Ectodermal cell (in vitro differentiated cells): ENCODE measurements at regions not wholly inside any gene's neighbourhood (a gene's known extent, or its start where the extent isn't known, plus 50 kb on each side); places are given as distances from the start of the nearest gene placed in this dataset.
"Not testable (repeated sequence)": the region's sequence is repeated elsewhere in the genome, so short reads cannot be mapped to it uniquely, and the experiment has no call there.

Source experiments
- H3K27ac ChIP-seq: 2 replicates; pipeline ENCODE4 v1.7.0; 2013; ENCODE audit warnings: mild to moderate bottlenecking, low read depth, low read length; ENCODE audit not compliant: insufficient read depth, poor library complexity, severe bottlenecking
- H3K27me3 ChIP-seq: 2 replicates; pipeline ENCODE4 v1.7.0; 2013; ENCODE audit warnings: mild to moderate bottlenecking, low read length; ENCODE audit not compliant: insufficient read depth, control insufficient read depth, poor library complexity, severe bottlenecking
- H3K36me3 ChIP-seq: one replicate; pipeline ENCODE4 v1.7.0; 2013; ENCODE audit warnings: low read length; ENCODE audit not compliant: control insufficient read depth, insufficient read depth
- H3K4me1 ChIP-seq: one replicate; pipeline ENCODE4 v1.7.0; 2013; ENCODE audit warnings: low read length; ENCODE audit not compliant: control insufficient read depth, insufficient read depth
- H3K4me3 ChIP-seq: 2 replicates; pipeline ENCODE4 v1.7.0; 2013; ENCODE audit warnings: low read depth, low read length, control low read depth; ENCODE audit not compliant: insufficient read depth
- H3K9me3 ChIP-seq: 2 replicates; pipeline ENCODE4 v1.7.0; 2013; ENCODE audit warnings: mild to moderate bottlenecking, low read length, moderate library complexity; ENCODE audit not compliant: control insufficient read depth
- WGBS, 2 experiments: methylation state at CpG; one replicate each; pipeline ENCODE4 v1.1.7; 2013; ENCODE audit warnings: missing lambda C conversion rate in 2 of 2; 5-methylcytosine and 5-hydroxymethylcytosine counted together

DNA sequence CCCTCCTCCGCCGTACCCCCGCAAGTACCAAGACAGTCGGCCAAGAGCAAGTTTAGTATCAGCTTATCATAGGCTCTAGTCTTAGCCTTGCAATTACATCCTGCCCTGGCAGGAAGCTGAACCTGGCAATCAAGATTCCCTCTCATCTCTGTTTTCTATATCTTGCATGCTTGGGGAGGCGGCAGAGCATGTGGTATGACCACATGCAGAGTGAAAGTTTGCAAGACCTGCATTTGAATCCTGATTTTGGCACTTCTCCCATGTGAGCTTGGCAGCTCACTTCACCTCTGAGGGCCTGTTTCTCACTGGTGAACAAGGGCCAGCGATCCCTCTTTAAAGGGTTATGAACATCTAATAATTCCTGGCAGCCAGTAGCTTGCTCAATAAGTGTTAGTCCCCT is 106.1 kb upstream of the FRMD4B start:
- no peak overlapping the region for H3K27ac ChIP-seq
- H3K4me1 ChIP-seq: peaks cover 10% of the 10 kb centered on the region
- H3K36me3 ChIP-seq: no peaks in the 10 kb centered on the region
- no peaks in the 10 kb centered on the region for H3K9me3 ChIP-seq
- no peak overlapping the region for H3K4me3 ChIP-seq
- WGBS, 2 experiments: 85 to 89% methylated on average over 6 of the region's 6 CpGs
- no peaks in the 10 kb centered on the region for H3K27me3 ChIP-seq

DNA sequence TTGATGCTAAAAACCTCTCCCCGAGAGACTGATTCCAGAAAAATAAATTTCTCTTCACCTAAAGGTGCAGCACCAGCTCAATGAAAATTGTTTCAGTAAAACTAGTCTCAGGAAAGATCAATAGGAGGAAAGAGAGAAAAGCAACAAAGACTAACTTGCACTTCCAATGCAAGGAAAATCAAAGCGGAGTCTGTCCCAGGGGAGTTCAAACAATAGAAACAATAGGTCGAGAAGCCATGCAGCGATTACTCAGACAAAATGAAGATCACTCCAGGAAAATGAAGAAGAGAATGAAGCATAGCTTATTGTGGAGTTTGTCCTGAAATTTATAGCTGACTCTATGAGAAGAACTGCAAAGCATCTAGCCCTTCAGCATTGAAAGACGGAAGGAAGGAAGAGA is 105.1 kb upstream of the FRMD4B start:
- no peaks in the 10 kb centered on the region for H3K27me3 ChIP-seq
- no peaks in the 10 kb centered on the region for H3K9me3 ChIP-seq
- 41 to 51% methylated on average over 4 to 5 of the region's 5 CpGs for WGBS, 2 experiments
- H3K4me1 ChIP-seq: peaks cover 10% of the 10 kb centered on the region
- no peaks in the 10 kb centered on the region for H3K36me3 ChIP-seq
- H3K4me3 ChIP-seq: no peak overlapping the region
- H3K27ac ChIP-seq: no peak overlapping the region

DNA sequence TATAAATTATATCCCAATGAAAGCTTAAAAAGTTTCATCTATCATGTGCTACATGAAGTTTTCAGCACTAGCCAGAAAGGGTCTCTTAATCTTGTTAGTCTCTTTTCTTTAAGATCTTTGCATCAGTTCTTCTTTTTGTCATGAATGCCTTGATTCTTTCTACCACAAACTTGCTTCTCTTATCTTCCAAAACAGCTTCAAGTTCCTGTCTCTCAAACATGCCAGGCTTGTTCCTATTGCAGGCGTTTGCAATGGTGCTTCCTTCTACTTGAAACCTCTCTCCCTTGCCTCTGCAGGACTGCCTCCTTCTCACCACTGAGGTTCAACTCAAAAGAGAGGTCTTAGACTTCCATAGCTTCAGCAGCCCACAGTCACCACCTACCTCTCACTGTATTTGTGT is 104.3 kb upstream of the FRMD4B start:
- Histone ChIP-seq H3K9me3 (no peaks in the 10 kb centered on the region), H3K4me1 (peaks cover 10% of the 10 kb centered on the region), H3K27me3 (no peaks in the 10 kb centered on the region), H3K27ac (no peak overlapping the region), H3K4me3 (no peak overlapping the region), H3K36me3 (no peaks in the 10 kb centered on the region)
- 68 to 70% methylated on average over 1 of the region's 1 CpG for WGBS, 2 experiments

DNA sequence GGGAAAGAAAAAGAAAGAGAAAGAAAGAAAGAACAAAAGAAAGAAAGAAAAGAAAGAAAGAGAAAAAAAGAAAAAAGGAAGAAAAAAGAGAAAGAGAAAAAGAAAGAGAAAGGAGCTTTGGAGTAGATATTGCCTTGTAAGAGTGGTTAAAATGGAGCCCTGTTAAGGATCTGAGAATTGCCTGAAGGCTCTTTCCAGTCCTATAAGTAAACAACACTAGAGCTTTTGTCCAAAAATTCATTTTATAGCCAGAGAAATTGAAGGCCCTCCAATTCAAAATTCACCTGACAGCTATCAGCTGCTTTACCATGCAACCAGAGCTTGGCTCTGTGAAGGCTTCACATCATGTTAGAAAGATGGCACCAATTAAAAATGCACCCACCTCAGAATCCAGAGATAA is 102.1 kb upstream of the FRMD4B start:
- no peaks in the 10 kb centered on the region for H3K36me3 ChIP-seq
- H3K9me3 ChIP-seq: no peaks in the 10 kb centered on the region
- no peak overlapping the region for H3K4me3 ChIP-seq
- no peaks in the 10 kb centered on the region for H3K27me3 ChIP-seq
- no peak overlapping the region for H3K27ac ChIP-seq
- H3K4me1 ChIP-seq: peaks cover 10% of the 10 kb centered on the region

DNA sequence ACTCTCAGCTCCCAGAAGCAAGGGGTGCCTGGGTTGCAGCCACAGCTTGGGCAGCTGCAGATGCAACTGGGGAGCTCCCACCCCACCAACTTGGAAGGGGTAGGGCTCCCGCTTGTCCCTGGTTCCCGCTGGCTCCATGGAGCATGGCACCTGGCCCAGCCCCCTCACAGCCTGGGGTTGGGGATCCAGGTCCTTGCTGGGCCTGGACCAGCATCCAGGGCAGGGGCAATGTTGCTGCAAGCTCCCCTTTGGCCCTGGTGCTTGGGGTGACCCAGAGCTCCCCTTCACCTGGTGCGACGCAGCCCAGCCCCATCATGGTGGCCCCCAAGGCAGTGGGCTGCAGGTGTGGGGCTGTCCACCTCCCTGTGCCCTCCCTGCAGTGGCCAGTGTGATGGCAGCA is 99.6 kb upstream of the FRMD4B start:
- H3K27ac ChIP-seq: no peak overlapping the region
- H3K36me3 ChIP-seq: no peaks in the 10 kb centered on the region
- WGBS, 2 experiments: 96 to 98% methylated on average over 4 of the region's 4 CpGs
- H3K4me1 ChIP-seq: peaks cover 4% of the 10 kb centered on the region
- H3K4me3 ChIP-seq: no peak overlapping the region
- no peaks in the 10 kb centered on the region for H3K27me3 ChIP-seq
- no peaks in the 10 kb centered on the region for H3K9me3 ChIP-seq

DNA sequence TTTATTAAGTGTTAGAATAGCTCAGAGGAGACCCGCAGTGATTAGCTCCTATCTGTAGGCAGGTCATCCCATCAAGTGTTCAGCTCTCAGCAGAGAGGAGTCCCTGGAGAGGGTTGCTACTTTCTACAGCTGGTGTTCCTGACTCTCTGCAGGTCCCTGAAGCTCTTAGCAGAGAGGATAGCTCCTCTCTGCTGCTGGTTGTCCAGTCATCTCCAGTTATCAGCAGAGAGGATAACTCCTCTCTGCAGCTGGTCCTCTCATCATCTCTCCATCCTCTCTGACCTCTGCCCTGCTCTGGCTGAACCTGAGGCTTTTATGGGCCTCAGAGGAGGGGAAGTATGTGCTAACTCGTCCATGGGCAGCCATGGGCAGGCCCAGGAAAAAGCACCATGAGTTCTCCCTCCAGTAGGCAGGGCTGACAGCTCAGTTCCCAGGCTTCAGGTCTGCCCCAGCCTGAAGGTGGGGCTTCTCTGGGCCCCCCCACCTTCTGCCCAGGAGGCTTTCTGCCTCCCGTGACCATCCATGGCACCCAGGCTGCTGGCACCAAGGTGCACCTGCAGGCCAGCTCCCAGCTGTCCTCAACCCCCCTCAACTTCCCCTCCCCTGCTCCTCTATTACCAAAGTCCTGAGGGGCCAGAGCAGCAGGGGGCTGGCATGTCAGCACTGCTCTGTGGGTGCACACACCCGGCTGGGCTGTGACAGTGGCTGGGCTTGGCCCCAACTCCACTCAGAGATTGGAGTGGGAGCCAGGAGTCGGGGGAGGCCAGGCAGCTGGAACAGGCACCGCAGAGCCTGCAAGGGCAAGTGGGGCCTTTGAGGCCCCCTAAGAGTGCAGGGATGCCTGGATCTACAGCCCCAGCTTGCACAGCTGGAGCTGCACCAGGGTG is 98.9 kb upstream of the FRMD4B start:
- Histone ChIP-seq H3K4me3 (no peak overlapping the region), H3K4me1 (no peaks in the 10 kb centered on the region), H3K27ac (no peak overlapping the region), H3K9me3 (no peaks in the 10 kb centered on the region), H3K27me3 (no peaks in the 10 kb centered on the region), H3K36me3 (no peaks in the 10 kb centered on the region)
- WGBS, 2 experiments: 92 to 94% methylated on average over 6 of the region's 6 CpGs

DNA sequence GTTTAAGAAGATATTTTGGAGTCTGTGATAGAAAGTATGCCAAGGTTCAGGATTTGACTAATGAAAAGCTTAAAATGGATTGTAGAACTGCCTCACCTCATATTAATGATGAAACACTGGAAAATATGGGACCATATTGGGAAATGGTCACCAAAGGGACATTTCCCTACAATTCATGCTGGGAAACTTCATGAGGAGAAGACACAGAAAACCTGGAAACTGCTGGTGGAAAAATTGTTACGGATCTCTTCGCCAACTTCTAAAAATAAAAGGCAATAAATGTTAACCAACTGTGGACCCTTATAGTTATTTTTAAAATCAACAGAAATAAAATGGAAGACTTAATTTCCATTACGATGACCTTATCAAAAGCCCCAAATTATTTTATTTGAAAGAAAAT is 97.6 kb upstream of the FRMD4B start:
- H3K4me1 ChIP-seq: no peaks in the 10 kb centered on the region
- WGBS, 2 experiments: 92 to 97% methylated on average over 3 of the region's 3 CpGs
- no peak overlapping the region for H3K27ac ChIP-seq
- no peaks in the 10 kb centered on the region for H3K27me3 ChIP-seq
- no peaks in the 10 kb centered on the region for H3K9me3 ChIP-seq
- no peak overlapping the region for H3K4me3 ChIP-seq
- no peaks in the 10 kb centered on the region for H3K36me3 ChIP-seq

DNA sequence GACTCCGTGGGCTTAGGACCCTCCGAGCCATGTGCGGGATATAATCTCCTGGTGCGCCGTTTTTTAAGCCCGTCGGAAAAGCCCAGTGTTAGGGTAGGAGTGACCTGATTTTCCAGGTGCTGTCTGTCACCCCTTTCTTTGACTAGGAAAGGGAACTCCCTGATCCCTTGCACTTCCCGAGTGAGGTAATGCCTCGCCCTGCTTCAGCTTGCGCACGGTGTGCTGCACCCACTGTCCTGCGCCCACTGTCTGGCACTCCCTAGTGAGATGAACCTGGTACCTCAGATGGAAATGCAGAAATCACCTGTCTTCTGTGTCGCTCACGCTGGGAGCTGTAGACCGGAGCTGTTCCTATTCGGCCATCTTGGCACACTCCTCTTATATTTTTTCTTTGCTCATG is 95.1 kb upstream of the FRMD4B start:
- H3K4me1 ChIP-seq, H3K36me3 ChIP-seq, H3K27ac ChIP-seq, H3K9me3 ChIP-seq, H3K4me3 ChIP-seq, H3K27me3 ChIP-seq: not testable (repeated sequence)
- 92 to 93% methylated on average over 12 of the region's 16 CpGs for WGBS, 2 experiments

DNA sequence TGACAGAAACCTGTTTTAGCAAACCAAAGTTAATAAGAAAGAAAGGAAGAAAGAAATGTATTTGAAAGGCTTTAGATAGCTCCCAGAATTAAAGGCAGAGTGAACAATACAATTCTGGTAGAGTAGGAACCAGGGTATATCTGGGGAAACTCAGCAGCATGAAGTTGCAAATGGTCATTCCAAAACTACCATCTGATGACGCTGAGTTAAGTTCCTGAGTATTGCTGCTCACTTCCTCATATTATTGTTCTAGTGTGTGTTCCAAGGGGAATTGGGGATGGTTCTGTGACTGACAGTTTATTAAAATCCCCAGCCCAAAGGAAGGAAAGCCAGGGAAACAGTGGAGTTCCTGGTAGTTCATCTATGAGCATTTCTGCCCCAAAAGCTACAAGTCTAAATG is 88.3 kb upstream of the FRMD4B start:
- Histone ChIP-seq H3K36me3 (no peaks in the 10 kb centered on the region), H3K9me3 (no peaks in the 10 kb centered on the region), H3K4me3 (no peak overlapping the region), H3K27me3 (no peaks in the 10 kb centered on the region), H3K27ac (no peak overlapping the region), H3K4me1 (no peaks in the 10 kb centered on the region)
- 88 to 95% methylated on average over 1 of the region's 1 CpG for WGBS, 2 experiments

DNA sequence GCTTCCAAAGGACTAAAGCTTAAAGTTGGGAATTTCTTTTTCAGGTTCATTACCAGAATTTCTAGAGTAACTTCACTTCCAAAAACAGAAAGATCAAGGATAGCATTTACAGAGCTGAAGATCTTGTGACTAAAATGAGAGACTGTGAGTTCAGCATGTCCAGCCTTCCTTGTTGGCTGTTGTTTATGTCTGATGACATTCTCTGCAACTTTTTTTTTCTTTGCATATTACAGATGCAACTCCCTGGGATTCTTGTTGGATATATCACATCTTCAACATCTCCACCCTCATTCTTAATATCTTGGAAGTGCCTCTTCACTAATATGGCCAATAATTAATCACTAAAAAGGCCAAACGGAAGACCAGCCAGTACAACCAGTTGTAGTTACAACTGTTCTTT is 86.2 kb upstream of the FRMD4B start:
- Histone ChIP-seq H3K4me3 (no peak overlapping the region), H3K27me3 (no peaks in the 10 kb centered on the region), H3K9me3 (no peaks in the 10 kb centered on the region), H3K36me3 (no peaks in the 10 kb centered on the region), H3K27ac (no peak overlapping the region), H3K4me1 (no peaks in the 10 kb centered on the region)
- 96 to 100% methylated on average over 1 of the region's 1 CpG for whole genome bisulfite sequencing, 2 experiments
